Head of caudate nucleus (tissue), 42 donors: ENCODE measurements at regions not wholly inside any gene's neighbourhood (a gene's known extent, or its start where the extent isn't known, plus 50 kb on each side); places are given as distances from the start of the nearest gene placed in this dataset.

Experiments used
- DNase-seq, 42 donors: peaks; one replicate each; pipeline versions ENCODE4 v3.0.0 to v3.0.0-alpha.2; 2020 to 2021; ENCODE audit warnings: mixed read lengths in 7 of 42
- intact Hi-C: fragments of 100-400 bp; cut with DNase I; formaldehyde crosslinking; loops from one replicate; pipeline ENCODE4 v1.15.0; 2022

GRCh38 chr2:128714285-128714684 is 395.6 kb upstream of the HS6ST1 start:
- peak in 11 of 42 donors; percentile 12 to 58 (median 27) for DNase-seq
- intact Hi-C loops = no loop called here

- intact Hi-C loops = no loop called here
- DNase-seq = peak in 1 of 42 donors; percentile 42
These were observed 396.2 kb upstream of the HS6ST1 start for GRCh38 chr2:128714851-128715312.

GRCh38 chr2:128715360-128715759 is 396.7 kb upstream of the HS6ST1 start:
- intact Hi-C loops = no loop called here
- DNase-seq = peak in 1 of 42 donors; percentile 25

- intact Hi-C loops = no loop called here
- DNase-seq = no peak
These were observed 397.6 kb upstream of the HS6ST1 start for GRCh38 chr2:128716299-128716721.

GRCh38 chr2:128717758-128718710 is 399.4 kb upstream of the HS6ST1 start:
- intact Hi-C loops = no loop called here
- no peak for DNase-seq

- no peak for DNase-seq
- intact Hi-C loops = no loop called here
These were observed 401.7 kb upstream of the HS6ST1 start for GRCh38 chr2:128720080-128721022.

- intact Hi-C loops = no loop called here
- DNase-seq = no peak
These were observed 402.4 kb upstream of the HS6ST1 start for GRCh38 chr2:128721096-128721495.

GRCh38 chr2:128722489-128722888 is 403.8 kb upstream of the HS6ST1 start:
- DNase-seq = no peak

GRCh38 chr2:128724547-128724946 is 405.9 kb upstream of the HS6ST1 start:
- no peak for DNase-seq
- intact Hi-C loops = no loop called here

More at GRCh38 chr2:128722489-128722888, 403.8 kb upstream of the HS6ST1 start:
- intact Hi-C loops = no loop called here

- no peak for DNase-seq
- intact Hi-C loops = no loop called here
These were observed 406.3 kb upstream of the HS6ST1 start for GRCh38 chr2:128724972-128725371.

GRCh38 chr2:128726236-128726635 is 407.6 kb upstream of the HS6ST1 start:
- DNase-seq = no peak
- intact Hi-C loops = no loop called here

- intact Hi-C loops = no loop called here
- no peak for DNase-seq
These were observed 408.2 kb upstream of the HS6ST1 start for GRCh38 chr2:128726911-128727310.

GRCh38 chr2:128727404-128727803 is 408.7 kb upstream of the HS6ST1 start:
- DNase-seq = no peak
- intact Hi-C loops = no loop called here

GRCh38 chr2:128727914-128728313 is 409.2 kb upstream of the HS6ST1 start:
- no peak for DNase-seq

GRCh38 chr2:128729051-128729450 is 410.4 kb upstream of the HS6ST1 start:
- no peak for DNase-seq
- intact Hi-C loops = no loop called here

More at GRCh38 chr2:128727914-128728313, 409.2 kb upstream of the HS6ST1 start:
- intact Hi-C loops = no loop called here

GRCh38 chr2:128731994-128732650 is 413.5 kb upstream of the HS6ST1 start:
- intact Hi-C loops = no loop called here
- DNase-seq = peak in 1 of 42 donors; percentile 18

- no peak for DNase-seq
These were observed 414.3 kb upstream of the HS6ST1 start for GRCh38 chr2:128732976-128733431.

GRCh38 chr2:128733450-128733849 is 414.8 kb upstream of the HS6ST1 start:
- intact Hi-C loops = no loop called here
- no peak for DNase-seq

More at GRCh38 chr2:128732976-128733431, 414.3 kb upstream of the HS6ST1 start:
- intact Hi-C loops = no loop called here
